HepG2 (cell line): ENCODE measurements at regions not wholly inside any gene's neighbourhood (a gene's known extent, or its start where the extent isn't known, plus 50 kb on each side); places are given as distances from the start of the nearest gene placed in this dataset.

Experiments used
- ATAC-seq: fragments of 200-7000 bp; cut with Tn5 transposase; 3 replicates; pipeline ENCODE4 v1.9.1; 2020; ENCODE audit warnings: mild to moderate bottlenecking, moderate library complexity
- BruUV-seq: library from RNA; stranded (reverse); fragments of 400-500 nt; replicated peaks from 2 replicates; lab custom pipeline; 2021; lab: Mats Ljungman, UMichigan
- CTCF ChIA-PET: fragments of 300-600 bp; formaldehyde crosslinking; extraction: SDS; loops from one replicate; lab custom pipeline; 2021; ENCODE audit warnings: low total read pairs, inconsistent platforms, low intra/inter-chr PET ratio; lab: Yijun Ruan, JAX
- POLR2A ChIA-PET: fragments of 350-600 bp; sonication (Branson Sonifier 250); formaldehyde crosslinking; loops from one replicate; lab custom pipeline; 2020; ENCODE audit warnings: antibody characterized with exemption, inconsistent platforms; lab: Yijun Ruan, JAX
- DNase-seq: peaks from one replicate; pipeline ENCODE4 v3.0.0-alpha.2; 2015; ENCODE audit warnings: low spot score
- FAIRE-seq: peaks from 3 replicates; lab custom pipeline; 2011; peaks lifted over from hg19 to GRCh38; lab: Jason Lieb, UNC
- H2AFZ ChIP-seq: one replicate; pipeline ENCODE4 v1.6.1; 2011; ENCODE audit warnings: low read length, inconsistent platforms
- H3K27ac ChIP-seq: fragments of 300-600 bp; 3 replicates; pipeline ENCODE4 v1.8.0; 2011; ENCODE audit warnings: mixed run types, mild to moderate bottlenecking, mixed read lengths, low read length, inconsistent platforms; ENCODE audit not compliant: insufficient read depth; ENCODE audit errors: extremely low read length
- H3K27me3 ChIP-seq, 2 experiments: fragments of 200-600 bp in 1 of 2; 2 replicates in 1 of 2; 3 replicates in 1 of 2; pipeline versions ENCODE4 v1.6.0 to v1.8.0; 2011; ENCODE audit warnings: low read length in 2 of 2, mild to moderate bottlenecking in 2 of 2, moderate library complexity in 2 of 2, inconsistent platforms in 1 of 2; ENCODE audit not compliant: insufficient read depth in 2 of 2, control insufficient read depth in 1 of 2
- H3K36me3 ChIP-seq, 2 experiments: fragments of 200-600 bp in 1 of 2; replicated peaks in 1 of 2; 2 replicates in 1 of 2; 3 replicates in 1 of 2; pipeline versions ENCODE4 v1.5.1 to v1.8.0; 2011; ENCODE audit warnings: low read length in 2 of 2, inconsistent platforms in 1 of 2; ENCODE audit not compliant: insufficient read depth in 2 of 2, control insufficient read depth in 1 of 2
- H3K4me1 ChIP-seq: 2 replicates; pipeline ENCODE4 v1.5.1; 2012; ENCODE audit warnings: low read length, inconsistent platforms; ENCODE audit not compliant: insufficient read depth
- H3K4me2 ChIP-seq: 2 replicates; pipeline ENCODE4 v1.6.0; 2011; ENCODE audit warnings: low read depth, low read length, inconsistent platforms
- H3K4me3 ChIP-seq, 3 experiments: fragments of 200-600 bp in 1 of 3; sonication (generic), shearing (Covaris generic) in 1 of 3; replicated peaks in 1 of 3; 2 replicates each; pipeline ENCODE4 v1.5.1; 2011 to 2016; ENCODE audit warnings: low read length in 3 of 3, inconsistent platforms in 2 of 3, low read depth in 2 of 3, mild to moderate bottlenecking in 2 of 3, control low read depth in 1 of 3, mixed read lengths in 1 of 3; ENCODE audit not compliant: insufficient read depth in 1 of 3
- H3K79me2 ChIP-seq: one replicate; pipeline ENCODE4 v1.6.1; 2011; ENCODE audit warnings: low read length, inconsistent platforms; ENCODE audit not compliant: insufficient read depth
- H3K9ac ChIP-seq: 2 replicates; pipeline ENCODE4 v1.6.0; 2011; ENCODE audit warnings: mild to moderate bottlenecking, low read depth, low read length, inconsistent platforms; ENCODE audit not compliant: insufficient read depth
- H3K9me3 ChIP-seq: 2 replicates; pipeline ENCODE4 v1.5.1; 2012; ENCODE audit warnings: mild to moderate bottlenecking, low read length
- H4K20me1 ChIP-seq: 2 replicates; pipeline ENCODE4 v1.6.0; 2011; ENCODE audit warnings: inconsistent platforms, mild to moderate bottlenecking, low read length, moderate library complexity; ENCODE audit not compliant: insufficient read depth
- ATF7-NPFF ChIP-seq: sonication (generic); formaldehyde crosslinking; IDR thresholded peaks from 2 replicates; pipeline ENCODE4 v1.8.1; 2023; ENCODE audit warnings: mild to moderate bottlenecking, low read depth, missing genetic modification reagents, moderate library complexity
- FOSL2 ChIP-seq: sonication (generic); formaldehyde crosslinking; IDR thresholded peaks from 2 replicates; pipeline ENCODE4 v1.4.0; 2020; ENCODE audit warnings: missing genetic modification reagents
- MAZ ChIP-seq, 2 experiments: sonication (generic) in 1 of 2; formaldehyde crosslinking in 1 of 2; IDR thresholded peaks; 2 replicates each; pipeline versions ENCODE4 v1.5.0 to v1.6.1; 2012 to 2020; ENCODE audit warnings: low read depth in 2 of 2, mild to moderate bottlenecking in 2 of 2, borderline replicate concordance in 1 of 2, improper control_type of control experiment in 1 of 2, low read length in 1 of 2, missing genetic modification reagents in 1 of 2, moderate library complexity in 1 of 2
- POLR2A ChIP-seq, 2 experiments: IDR thresholded peaks; 2 replicates each; pipeline ENCODE4 v1.6.1; 2011; ENCODE audit warnings: low read depth in 2 of 2, low read length in 2 of 2, mild to moderate bottlenecking in 1 of 2, moderate library complexity in 1 of 2; ENCODE audit not compliant: insufficient read depth in 1 of 2
- RFX1 ChIP-seq: fragments of 450-650 bp; IDR thresholded peaks from 2 replicates; pipeline ENCODE4 v1.6.1; 2017
- TFDP1 ChIP-seq: IDR thresholded peaks from 2 replicates; pipeline ENCODE4 v1.6.1; 2016; ENCODE audit warnings: missing compliant biosample characterization, missing genetic modification reagents, borderline replicate concordance
- ZFY ChIP-seq: sonication (generic); formaldehyde crosslinking; IDR thresholded peaks from 2 replicates; pipeline ENCODE4 v1.4.0; 2020; ENCODE audit warnings: missing genetic modification reagents
- ZNF253 ChIP-seq: sonication (generic); formaldehyde crosslinking; IDR thresholded peaks from 2 replicates; pipeline ENCODE4 v1.8.0; 2022; ENCODE audit warnings: mild to moderate bottlenecking, missing genetic modification reagents, borderline replicate concordance
- ZNF615 ChIP-seq: sonication (generic); formaldehyde crosslinking; IDR thresholded peaks from 2 replicates; pipeline ENCODE4 v1.5.0; 2020; ENCODE audit warnings: mild to moderate bottlenecking, missing genetic modification reagents, borderline replicate concordance
- ZNF749 ChIP-seq: sonication (generic); formaldehyde crosslinking; IDR thresholded peaks from 2 replicates; pipeline ENCODE4 v1.8.0; 2022; ENCODE audit warnings: mild to moderate bottlenecking, missing genetic modification reagents, moderate library complexity, borderline replicate concordance
- ZSCAN31 ChIP-seq: sonication (generic); formaldehyde crosslinking; IDR thresholded peaks from 2 replicates; pipeline ENCODE4 v1.5.0; 2020; ENCODE audit warnings: low read depth, mild to moderate bottlenecking, missing genetic modification reagents
- WGBS: methylation state at CpG from one replicate; pipeline ENCODE4 v1.1.6; 2017; ENCODE audit warnings: low lambda C conversion rate; 5-methylcytosine and 5-hydroxymethylcytosine counted together
- in situ Hi-C: cut with HindIII; loops from 2 replicates; pipeline ENCODE4 v1.10.0; 2017; ENCODE audit warnings: low pct_unique_long_range_greater_than_20kb; ENCODE audit not compliant: extremely low pct_ligation_motif_present
- intact Hi-C: fragments of 100-400 bp; cut with micrococcal nuclease; formaldehyde crosslinking; loops from one replicate; pipeline ENCODE4 v1.10.0; 2022; ENCODE audit not compliant: unreplicated experiment
- TF ChIP-seq, protein P1 (sequence below): sonication (generic); formaldehyde crosslinking; conservative IDR thresholded peaks from 2 replicates; pipeline ENCODE4 v1.5.0; 2020; ENCODE audit warnings: missing genetic modification reagents
- TF ChIP-seq, protein P2 (sequence below): sonication (generic); formaldehyde crosslinking; IDR thresholded peaks from 2 replicates; pipeline ENCODE4 v1.5.1; 2020; ENCODE audit warnings: missing genetic modification reagents, mild to moderate bottlenecking, borderline replicate concordance
- TF ChIP-seq, protein P3 (sequence below): IDR thresholded peaks from 2 replicates; pipeline ENCODE4 v1.6.1; 2012; ENCODE audit warnings: low read length, improper control_type of control experiment
- TF ChIP-seq, protein P4 (sequence below): sonication (generic); formaldehyde crosslinking; IDR thresholded peaks from 2 replicates; pipeline ENCODE4 v1.8.1; 2023; ENCODE audit warnings: mild to moderate bottlenecking, missing genetic modification reagents

DNA sequence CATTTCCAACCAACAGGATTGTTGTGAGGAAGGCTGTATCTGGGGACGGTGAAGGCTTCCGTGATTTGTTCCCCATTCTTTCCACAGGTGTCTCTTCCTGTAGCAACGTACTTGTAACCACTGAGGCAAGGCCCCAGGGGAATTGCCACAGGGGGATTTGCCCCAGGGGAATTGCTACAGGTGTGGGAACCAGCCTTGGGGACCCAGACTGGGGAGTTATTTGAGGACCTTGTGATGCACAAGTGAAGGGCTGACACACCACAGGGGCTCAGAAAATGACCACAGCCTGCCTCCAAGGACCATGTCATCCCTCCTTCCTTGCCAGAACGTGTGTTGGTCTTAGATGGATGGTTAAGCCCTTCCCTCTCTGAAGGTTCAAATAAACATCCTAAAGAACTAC lies 131.4 kb upstream of the RGS6 start:
- no peak for TF ChIP-seq FOSL2 (CRISPR knock-in tag)
- no peak for TF ChIP-seq ZNF749 (CRISPR knock-in tag)
- TF ChIP-seq ATF7-NPFF (CRISPR knock-in tag) = no peak
- no peak for TF ChIP-seq RFX1
- TF ChIP-seq ZNF615 (CRISPR knock-in tag) = no peak
- TF ChIP-seq ZNF253 = no peak
- TF ChIP-seq ZFY (CRISPR knock-in tag) = no peak
- TF ChIP-seq, protein P1, sequence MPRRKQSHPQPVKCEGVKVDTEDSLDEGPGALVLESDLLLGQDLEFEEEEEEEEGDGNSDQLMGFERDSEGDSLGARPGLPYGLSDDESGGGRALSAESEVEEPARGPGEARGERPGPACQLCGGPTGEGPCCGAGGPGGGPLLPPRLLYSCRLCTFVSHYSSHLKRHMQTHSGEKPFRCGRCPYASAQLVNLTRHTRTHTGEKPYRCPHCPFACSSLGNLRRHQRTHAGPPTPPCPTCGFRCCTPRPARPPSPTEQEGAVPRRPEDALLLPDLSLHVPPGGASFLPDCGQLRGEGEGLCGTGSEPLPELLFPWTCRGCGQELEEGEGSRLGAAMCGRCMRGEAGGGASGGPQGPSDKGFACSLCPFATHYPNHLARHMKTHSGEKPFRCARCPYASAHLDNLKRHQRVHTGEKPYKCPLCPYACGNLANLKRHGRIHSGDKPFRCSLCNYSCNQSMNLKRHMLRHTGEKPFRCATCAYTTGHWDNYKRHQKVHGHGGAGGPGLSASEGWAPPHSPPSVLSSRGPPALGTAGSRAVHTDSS (CRISPR knock-in tag) = no peak
- TF ChIP-seq, protein P2, sequence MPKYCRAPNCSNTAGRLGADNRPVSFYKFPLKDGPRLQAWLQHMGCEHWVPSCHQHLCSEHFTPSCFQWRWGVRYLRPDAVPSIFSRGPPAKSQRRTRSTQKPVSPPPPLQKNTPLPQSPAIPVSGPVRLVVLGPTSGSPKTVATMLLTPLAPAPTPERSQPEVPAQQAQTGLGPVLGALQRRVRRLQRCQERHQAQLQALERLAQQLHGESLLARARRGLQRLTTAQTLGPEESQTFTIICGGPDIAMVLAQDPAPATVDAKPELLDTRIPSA = no peak
- TF ChIP-seq, protein P3, sequence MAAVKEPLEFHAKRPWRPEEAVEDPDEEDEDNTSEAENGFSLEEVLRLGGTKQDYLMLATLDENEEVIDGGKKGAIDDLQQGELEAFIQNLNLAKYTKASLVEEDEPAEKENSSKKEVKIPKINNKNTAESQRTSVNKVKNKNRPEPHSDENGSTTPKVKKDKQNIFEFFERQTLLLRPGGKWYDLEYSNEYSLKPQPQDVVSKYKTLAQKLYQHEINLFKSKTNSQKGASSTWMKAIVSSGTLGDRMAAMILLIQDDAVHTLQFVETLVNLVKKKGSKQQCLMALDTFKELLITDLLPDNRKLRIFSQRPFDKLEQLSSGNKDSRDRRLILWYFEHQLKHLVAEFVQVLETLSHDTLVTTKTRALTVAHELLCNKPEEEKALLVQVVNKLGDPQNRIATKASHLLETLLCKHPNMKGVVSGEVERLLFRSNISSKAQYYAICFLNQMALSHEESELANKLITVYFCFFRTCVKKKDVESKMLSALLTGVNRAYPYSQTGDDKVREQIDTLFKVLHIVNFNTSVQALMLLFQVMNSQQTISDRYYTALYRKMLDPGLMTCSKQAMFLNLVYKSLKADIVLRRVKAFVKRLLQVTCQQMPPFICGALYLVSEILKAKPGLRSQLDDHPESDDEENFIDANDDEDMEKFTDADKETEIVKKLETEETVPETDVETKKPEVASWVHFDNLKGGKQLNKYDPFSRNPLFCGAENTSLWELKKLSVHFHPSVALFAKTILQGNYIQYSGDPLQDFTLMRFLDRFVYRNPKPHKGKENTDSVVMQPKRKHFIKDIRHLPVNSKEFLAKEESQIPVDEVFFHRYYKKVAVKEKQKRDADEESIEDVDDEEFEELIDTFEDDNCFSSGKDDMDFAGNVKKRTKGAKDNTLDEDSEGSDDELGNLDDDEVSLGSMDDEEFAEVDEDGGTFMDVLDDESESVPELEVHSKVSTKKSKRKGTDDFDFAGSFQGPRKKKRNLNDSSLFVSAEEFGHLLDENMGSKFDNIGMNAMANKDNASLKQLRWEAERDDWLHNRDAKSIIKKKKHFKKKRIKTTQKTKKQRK = no peak
- TF ChIP-seq MAZ (IDR thresholded peaks at IDR 0.05; ENCODE audit: borderline replicate concordance, low read depth, low read length) = no peak
- TF ChIP-seq MAZ (CRISPR knock-in tag; IDR thresholded peaks at IDR 0.05; ENCODE audit: low read depth) = no peak
- no peak for TF ChIP-seq POLR2A (IDR thresholded peaks at IDR 0.05; ENCODE audit: insufficient read depth in 1 of 2, low read depth in 2 of 2, low read length in 2 of 2)
- TF ChIP-seq TFDP1 (CRISPR knock-in tag) = no peak
- no peak for TF ChIP-seq ZSCAN31 (CRISPR knock-in tag)
- TF ChIP-seq, protein P4, sequence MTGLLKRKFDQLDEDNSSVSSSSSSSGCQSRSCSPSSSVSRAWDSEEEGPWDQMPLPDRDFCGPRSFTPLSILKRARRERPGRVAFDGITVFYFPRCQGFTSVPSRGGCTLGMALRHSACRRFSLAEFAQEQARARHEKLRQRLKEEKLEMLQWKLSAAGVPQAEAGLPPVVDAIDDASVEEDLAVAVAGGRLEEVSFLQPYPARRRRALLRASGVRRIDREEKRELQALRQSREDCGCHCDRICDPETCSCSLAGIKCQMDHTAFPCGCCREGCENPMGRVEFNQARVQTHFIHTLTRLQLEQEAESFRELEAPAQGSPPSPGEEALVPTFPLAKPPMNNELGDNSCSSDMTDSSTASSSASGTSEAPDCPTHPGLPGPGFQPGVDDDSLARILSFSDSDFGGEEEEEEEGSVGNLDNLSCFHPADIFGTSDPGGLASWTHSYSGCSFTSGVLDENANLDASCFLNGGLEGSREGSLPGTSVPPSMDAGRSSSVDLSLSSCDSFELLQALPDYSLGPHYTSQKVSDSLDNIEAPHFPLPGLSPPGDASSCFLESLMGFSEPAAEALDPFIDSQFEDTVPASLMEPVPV (CRISPR knock-in tag) = no peak
- TF ChIP-seq, all 625 proteins: peak for 0
- CTCF ChIA-PET = no interaction called here
- intact Hi-C loops = no loop called here

More for the DNA sequence above, 131.4 kb upstream of the RGS6 start:
- Histone ChIP-seq H3K4me2 (no peak overlapping the region), H4K20me1 (no peaks in the 10 kb centered on the region), H3K4me3 (no peak overlapping the region), H3K36me3 (no peaks in the 10 kb centered on the region), H3K4me1 (no peaks in the 10 kb centered on the region), H3K9me3 (no peaks in the 10 kb centered on the region), H3K9ac (no peak overlapping the region), H3K79me2 (no peaks in the 10 kb centered on the region), H2AFZ (no peak overlapping the region), H3K27me3 (no peaks in the 10 kb centered on the region; a peak in 1 of 5 replicates), H3K27ac (no peak overlapping the region)
- ATAC-seq (no peak), DNase-seq (no peak), FAIRE-seq (no peak)
- BruUV-seq = no TSS peak
- 68% methylated on average over 3 of the region's 4 CpGs for WGBS
- in situ Hi-C loops = no loop called here
- POLR2A ChIA-PET = no interaction called here
